Kasumi-1 (cell line): ENCODE measurements at regions not wholly inside any gene's neighbourhood (a gene's known extent, or its start where the extent isn't known, plus 50 kb on each side); places are given as distances from the start of the nearest gene placed in this dataset.
"Not testable (repeated sequence)": the region's sequence is repeated elsewhere in the genome, so short reads cannot be mapped to it uniquely, and the experiment has no call there.

ENCODE experiments used
- DNase-seq, 2 experiments: peaks; one replicate each; lab custom pipeline; 2025; lab: John Stamatoyannopoulos, UW

GRCh38 chr16:87203060-87203656, 114.0 kb downstream of the C16orf95 start:
- DNase-seq: peak; percentile 41 to 53

DNA sequence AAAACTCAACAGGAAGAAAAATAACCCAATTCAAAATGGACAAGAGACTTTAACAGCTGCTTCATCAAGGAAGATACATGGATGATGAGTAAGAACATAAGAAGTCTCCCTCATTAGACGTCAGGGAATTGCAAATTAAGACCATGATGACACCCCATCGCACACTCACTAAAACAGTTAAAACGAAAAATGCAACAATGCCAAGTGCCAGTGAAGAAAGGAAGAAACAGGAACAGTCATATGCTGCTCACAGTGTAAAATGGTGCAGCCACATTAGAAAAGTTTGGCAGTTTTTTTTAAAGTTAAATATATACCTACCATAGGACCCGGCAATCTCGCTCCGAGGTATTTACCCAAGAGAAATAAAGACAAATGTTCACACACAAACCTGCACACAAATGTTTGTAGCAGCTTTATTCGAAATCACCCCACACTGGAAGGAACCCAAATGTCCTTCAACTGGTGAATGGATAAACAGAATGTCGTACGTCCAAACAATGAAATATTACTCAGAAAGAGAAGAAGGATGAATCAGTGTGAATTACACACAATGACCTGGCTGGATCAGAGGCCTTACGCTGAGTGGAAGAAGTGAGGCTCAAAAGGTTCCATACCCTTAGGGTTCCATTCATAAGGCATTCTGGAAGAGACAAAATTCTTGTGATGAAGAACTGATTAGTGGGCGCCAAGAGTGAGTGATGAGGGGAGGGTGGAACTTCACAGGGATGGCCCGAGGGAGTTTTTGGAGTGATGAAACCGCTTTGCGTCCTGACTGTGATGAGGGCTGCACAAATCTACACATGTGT, 110.3 kb downstream of the C16orf95 start:
- DNase-seq: no peak

- no peak for DNase-seq
Measured at GRCh38 chr16:87207509-87207908, 109.7 kb downstream of the C16orf95 start.

GRCh38 chr16:87207965-87208364, 109.2 kb downstream of the C16orf95 start:
- no peak for DNase-seq

DNA sequence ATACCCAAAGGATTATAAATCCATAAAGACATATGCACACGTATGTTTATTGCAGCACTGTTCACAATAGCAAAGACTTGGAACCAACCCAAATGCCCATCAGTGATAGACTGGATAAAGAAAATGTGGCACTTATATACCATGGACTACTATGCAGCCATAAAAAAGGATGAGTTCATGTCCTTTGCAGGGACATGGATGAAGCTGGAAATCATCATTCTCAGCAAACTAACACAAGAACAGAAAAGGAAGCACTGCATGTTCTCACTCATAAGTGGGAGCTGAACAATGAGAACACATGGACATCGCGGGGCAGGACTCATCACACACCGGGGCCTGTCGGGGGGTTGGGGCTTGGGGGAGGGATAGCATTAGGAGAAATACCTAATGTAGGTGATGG, 108.2 kb downstream of the C16orf95 start:
- DNase-seq: not testable (repeated sequence)

- DNase-seq: no peak
Measured at GRCh38 chr16:87209808-87210512, 107.2 kb downstream of the C16orf95 start.

GRCh38 chr16:87210894-87211293, 106.3 kb downstream of the C16orf95 start:
- DNase-seq: no peak

DNA sequence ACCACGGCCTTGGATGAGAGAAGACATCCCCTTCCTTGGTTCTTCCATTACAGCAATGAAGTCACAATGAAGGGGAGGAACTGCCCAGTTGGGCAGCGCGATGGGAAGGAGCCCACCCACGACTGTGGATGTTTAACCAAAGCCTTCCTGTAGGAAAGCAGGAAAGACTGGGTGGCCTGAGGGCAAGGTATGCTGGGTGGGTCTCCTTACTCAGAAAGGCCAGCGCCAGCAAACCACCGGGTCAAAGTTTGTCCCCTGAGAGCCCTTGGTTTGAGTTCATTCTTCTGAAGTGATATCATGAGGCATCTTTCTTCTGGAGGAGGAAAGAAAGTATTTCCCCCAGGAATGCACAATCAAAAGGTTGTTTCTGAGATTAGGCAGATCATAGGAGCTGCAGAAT, 105.2 kb downstream of the C16orf95 start:
- no peak for DNase-seq

- DNase-seq: no peak
Measured at GRCh38 chr16:87213536-87213935, 103.7 kb downstream of the C16orf95 start.

DNA sequence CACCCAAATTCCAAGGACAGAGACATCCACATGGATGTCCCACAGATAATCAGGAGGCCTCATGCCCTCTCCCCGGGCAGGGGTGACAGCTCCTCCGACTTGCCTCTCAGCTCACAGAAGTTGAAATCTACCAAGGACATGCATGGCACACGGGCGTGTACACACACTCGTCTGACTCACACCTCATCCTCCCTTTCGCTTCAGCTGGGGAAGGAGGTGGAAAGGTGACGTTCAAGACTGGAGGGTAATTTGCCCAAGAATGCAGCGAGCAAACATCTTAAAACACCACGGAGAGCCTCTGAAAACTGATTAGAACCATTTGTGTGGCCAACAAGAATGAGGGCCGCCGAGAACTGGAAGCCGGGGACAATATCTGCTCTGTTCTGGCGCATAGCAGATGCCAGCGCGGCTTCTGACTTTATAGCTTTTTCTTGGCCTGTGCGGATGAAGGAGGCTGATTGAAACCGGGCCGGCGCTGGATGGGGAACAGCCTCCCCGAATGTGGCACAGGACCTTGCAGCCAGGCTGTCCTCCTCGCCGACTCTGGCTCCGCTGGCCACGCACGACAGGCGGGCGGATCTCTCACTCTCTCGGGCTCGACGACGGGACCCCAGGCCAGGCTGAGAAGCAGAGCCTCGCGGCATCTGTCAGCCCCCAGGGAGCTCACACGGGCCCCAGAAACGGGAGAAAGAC, 100.9 kb downstream of the C16orf95 start:
- DNase-seq: no peak

- DNase-seq: no peak
Measured at GRCh38 chr16:87216841-87217275, 100.3 kb downstream of the C16orf95 start.

DNA sequence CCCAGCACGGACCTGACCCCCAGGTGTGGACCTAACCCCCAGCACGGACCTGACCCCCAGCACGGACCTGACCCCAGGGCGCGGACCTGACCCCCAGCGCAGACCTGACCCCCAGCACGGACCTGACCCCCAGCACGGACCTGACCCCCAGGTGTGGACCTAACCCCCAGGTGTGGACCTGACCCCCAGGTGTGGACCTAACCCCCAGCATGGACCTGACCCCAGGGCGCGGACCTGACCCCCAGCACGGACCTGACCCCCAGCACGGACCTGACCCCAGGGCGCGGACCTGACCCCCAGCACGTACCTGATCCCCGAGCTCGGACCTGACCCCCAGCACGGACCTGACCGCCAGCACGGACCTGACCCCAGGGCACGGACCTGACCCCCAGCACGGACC, 99.4 kb downstream of the C16orf95 start:
- DNase-seq: not testable (repeated sequence)

GRCh38 chr16:87218281-87219055, 98.7 kb downstream of the C16orf95 start:
- no peak for DNase-seq

- no peak for DNase-seq
Measured at GRCh38 chr16:87219287-87219909, 97.8 kb downstream of the C16orf95 start.

DNA sequence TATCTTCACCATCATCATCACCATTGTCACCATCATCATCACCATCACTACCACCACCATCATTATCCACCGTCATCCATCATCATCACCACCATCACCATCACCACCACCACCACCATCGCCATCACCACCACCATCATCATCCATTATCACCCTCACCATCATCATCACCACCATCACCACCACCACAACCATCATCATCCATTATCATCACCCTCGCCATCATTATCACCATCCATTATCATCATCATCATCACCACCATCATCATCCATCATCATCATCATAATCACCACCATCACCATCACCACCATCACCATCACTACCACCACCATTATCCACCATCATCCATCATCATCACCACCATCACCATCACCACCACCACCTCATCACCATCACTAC, 95.6 kb downstream of the C16orf95 start:
- DNase-seq: no peak

- DNase-seq: no peak
Measured at GRCh38 chr16:87222335-87222734, 94.9 kb downstream of the C16orf95 start.

GRCh38 chr16:87223656-87224248, 93.4 kb downstream of the C16orf95 start:
- DNase-seq: no peak

- DNase-seq: no peak
Measured at GRCh38 chr16:87226926-87227295, 90.3 kb downstream of the C16orf95 start.

GRCh38 chr16:87227296-87227951, 89.8 kb downstream of the C16orf95 start:
- no peak for DNase-seq

- DNase-seq: no peak
Measured at GRCh38 chr16:87228363-87228762, 88.8 kb downstream of the C16orf95 start.
